Gastroesophageal sphincter (tissue), 3 donors: ENCODE measurements at regions not wholly inside any gene's neighbourhood (a gene's known extent, or its start where the extent isn't known, plus 50 kb on each side); places are given as distances from the start of the nearest gene placed in this dataset.

Source experiments
- EP300 ChIP-seq: sonication (generic); formaldehyde crosslinking; IDR thresholded peaks from one replicate; pipeline ENCODE4 v1.6.1; 2017; ENCODE audit warnings: antibody characterized with exemption, mild to moderate bottlenecking
- TF ChIP-seq, protein P1 (sequence below), 4 experiments: fragments of 200-600 bp in 2 of 4; fragments of 450-650 bp in 2 of 4; sonication (generic) in 1 of 4; IDR thresholded peaks; one replicate each; pipeline ENCODE4 v1.5.1; 2017 to 2019; ENCODE audit warnings: antibody characterized with exemption in 4 of 4, mild to moderate bottlenecking in 2 of 4, moderate library complexity in 2 of 4

DNA sequence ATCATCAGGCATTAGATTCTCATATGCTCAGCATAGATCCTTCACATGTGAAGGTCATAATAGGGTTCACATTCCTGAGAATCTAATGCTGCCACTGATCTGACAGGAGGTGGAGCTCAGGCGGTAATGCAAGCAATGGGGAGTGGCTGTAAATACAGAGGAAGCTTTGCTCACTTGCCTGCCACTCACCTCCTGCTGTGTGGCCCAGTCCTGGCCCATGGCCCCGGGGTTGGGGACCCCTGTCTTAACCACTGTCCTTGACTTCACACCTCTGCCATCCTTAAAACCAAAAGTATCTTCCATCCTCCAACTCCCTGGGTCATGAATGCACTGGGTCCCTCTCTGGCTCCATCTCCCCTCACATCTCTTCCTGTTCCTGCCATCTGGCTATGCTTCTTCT is 129.1 kb downstream of the HMX1 start:
- TF ChIP-seq, protein P1, sequence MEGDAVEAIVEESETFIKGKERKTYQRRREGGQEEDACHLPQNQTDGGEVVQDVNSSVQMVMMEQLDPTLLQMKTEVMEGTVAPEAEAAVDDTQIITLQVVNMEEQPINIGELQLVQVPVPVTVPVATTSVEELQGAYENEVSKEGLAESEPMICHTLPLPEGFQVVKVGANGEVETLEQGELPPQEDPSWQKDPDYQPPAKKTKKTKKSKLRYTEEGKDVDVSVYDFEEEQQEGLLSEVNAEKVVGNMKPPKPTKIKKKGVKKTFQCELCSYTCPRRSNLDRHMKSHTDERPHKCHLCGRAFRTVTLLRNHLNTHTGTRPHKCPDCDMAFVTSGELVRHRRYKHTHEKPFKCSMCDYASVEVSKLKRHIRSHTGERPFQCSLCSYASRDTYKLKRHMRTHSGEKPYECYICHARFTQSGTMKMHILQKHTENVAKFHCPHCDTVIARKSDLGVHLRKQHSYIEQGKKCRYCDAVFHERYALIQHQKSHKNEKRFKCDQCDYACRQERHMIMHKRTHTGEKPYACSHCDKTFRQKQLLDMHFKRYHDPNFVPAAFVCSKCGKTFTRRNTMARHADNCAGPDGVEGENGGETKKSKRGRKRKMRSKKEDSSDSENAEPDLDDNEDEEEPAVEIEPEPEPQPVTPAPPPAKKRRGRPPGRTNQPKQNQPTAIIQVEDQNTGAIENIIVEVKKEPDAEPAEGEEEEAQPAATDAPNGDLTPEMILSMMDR (IDR thresholded peaks at IDR 0.05) = no peak
- no peak for TF ChIP-seq EP300
